NCI-H2081 treated with DMSO at 0.1 percent for 48 hours (cell line): ENCODE measurements at regions not wholly inside any gene's neighbourhood (a gene's known extent, or its start where the extent isn't known, plus 50 kb on each side); places are given as distances from the start of the nearest gene placed in this dataset.

Experiments used
- DNase-seq: peaks from one replicate; lab custom pipeline; 2025; lab: John Stamatoyannopoulos, UW

- DNase-seq, result no peak
Observed at GRCh38 chr2:106941372-106941993, 55.5 kb upstream of the ST6GAL2 start.

- DNase-seq, result no peak
Observed at GRCh38 chr2:106943468-106944200, 57.7 kb upstream of the ST6GAL2 start.

- no peak for DNase-seq
Observed at GRCh38 chr2:106944215-106944614, 58.2 kb upstream of the ST6GAL2 start.

- DNase-seq, result no peak
Observed at GRCh38 chr2:106948540-106948939, 62.6 kb upstream of the ST6GAL2 start.

GRCh38 chr2:106953236-106953635 is 67.3 kb upstream of the ST6GAL2 start:
- no peak for DNase-seq

- no peak for DNase-seq
Observed at GRCh38 chr2:106953779-106954178, 67.8 kb upstream of the ST6GAL2 start.

- DNase-seq, result no peak
Observed at GRCh38 chr2:106954304-106954703, 68.3 kb upstream of the ST6GAL2 start.

GRCh38 chr2:106956416-106956815 is 70.4 kb upstream of the ST6GAL2 start:
- no peak for DNase-seq

- no peak for DNase-seq
Observed at GRCh38 chr2:106956879-106957278, 70.9 kb upstream of the ST6GAL2 start.

GRCh38 chr2:106959975-106960682 is 74.2 kb upstream of the ST6GAL2 start:
- DNase-seq, result no peak

GRCh38 chr2:106960683-106961161 is 74.8 kb upstream of the ST6GAL2 start:
- no peak for DNase-seq

- no peak for DNase-seq
Observed at GRCh38 chr2:106961328-106961727, 75.4 kb upstream of the ST6GAL2 start.

- DNase-seq, result no peak
Observed at GRCh38 chr2:106963156-106963555, 77.2 kb upstream of the ST6GAL2 start.

- DNase-seq, result no peak
Observed at GRCh38 chr2:106963893-106964292, 77.9 kb upstream of the ST6GAL2 start.

- DNase-seq, result no peak
Observed at GRCh38 chr2:106965611-106966010, 79.6 kb upstream of the ST6GAL2 start.

GRCh38 chr2:106969777-106970176 is 83.8 kb upstream of the ST6GAL2 start:
- DNase-seq, result no peak

- no peak for DNase-seq
Observed at GRCh38 chr2:106970471-106971261, 84.7 kb upstream of the ST6GAL2 start.

- no peak for DNase-seq
Observed at GRCh38 chr2:106972782-106973181, 86.8 kb upstream of the ST6GAL2 start.

- DNase-seq, result no peak
Observed at GRCh38 chr2:106974891-106975290, 88.9 kb upstream of the ST6GAL2 start.

GRCh38 chr2:106975641-106976040 is 89.7 kb upstream of the ST6GAL2 start:
- DNase-seq, result no peak

- no peak for DNase-seq
Observed at GRCh38 chr2:106976548-106976947, 90.6 kb upstream of the ST6GAL2 start.

GRCh38 chr2:106977717-106978116 is 91.8 kb upstream of the ST6GAL2 start:
- no peak for DNase-seq
